GM18498 (cell line): ENCODE measurements at regions not wholly inside any gene's neighbourhood (a gene's known extent, or its start where the extent isn't known, plus 50 kb on each side); places are given as distances from the start of the nearest gene placed in this dataset.
A peak's percentile ranks its signal among the peaks of the same experiment; 100 is the strongest.
"Not testable (repeated sequence)": the region's sequence is repeated elsewhere in the genome, so short reads cannot be mapped to it uniquely, and the experiment has no call there.

Experiments
- ATAC-seq: cut with Tn5 transposase; IDR thresholded peaks from one replicate; pipeline ENCODE4 v1.9.1; 2021; ENCODE audit warnings: mild to moderate bottlenecking, moderate library complexity; ENCODE audit not compliant: unreplicated experiment

DNA sequence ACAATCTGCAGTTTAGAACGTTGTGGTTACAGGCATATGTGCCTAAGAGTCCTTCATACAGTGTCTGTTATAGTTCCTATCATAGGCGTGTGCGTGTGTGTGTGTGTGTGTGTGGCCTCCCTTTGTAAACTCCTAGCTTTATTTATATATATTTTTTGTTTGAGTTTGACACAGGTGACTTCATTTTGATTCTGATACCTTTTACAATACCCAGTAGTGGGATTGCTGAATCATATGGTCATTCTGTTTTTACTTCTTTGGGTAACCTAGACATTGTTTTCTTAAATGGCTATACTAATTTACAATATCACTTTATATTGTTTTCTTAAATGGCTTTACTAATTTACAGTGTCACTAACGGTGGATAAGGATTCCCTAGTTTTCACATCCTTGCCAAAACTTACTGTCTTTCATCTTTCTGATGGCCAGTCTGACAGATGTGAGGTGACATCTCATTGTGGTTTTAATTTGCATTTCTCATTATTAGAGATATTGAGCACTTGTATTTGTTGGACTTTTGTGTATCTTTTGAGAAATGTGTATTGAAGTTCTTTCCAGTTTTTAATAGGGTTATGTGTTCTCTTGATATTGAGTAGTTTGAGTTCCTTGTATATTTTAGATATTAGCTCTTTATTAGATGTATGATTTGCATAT is 211.1 kb upstream of the NUDT6 start:
- peak; percentile 81 for ATAC-seq

DNA sequence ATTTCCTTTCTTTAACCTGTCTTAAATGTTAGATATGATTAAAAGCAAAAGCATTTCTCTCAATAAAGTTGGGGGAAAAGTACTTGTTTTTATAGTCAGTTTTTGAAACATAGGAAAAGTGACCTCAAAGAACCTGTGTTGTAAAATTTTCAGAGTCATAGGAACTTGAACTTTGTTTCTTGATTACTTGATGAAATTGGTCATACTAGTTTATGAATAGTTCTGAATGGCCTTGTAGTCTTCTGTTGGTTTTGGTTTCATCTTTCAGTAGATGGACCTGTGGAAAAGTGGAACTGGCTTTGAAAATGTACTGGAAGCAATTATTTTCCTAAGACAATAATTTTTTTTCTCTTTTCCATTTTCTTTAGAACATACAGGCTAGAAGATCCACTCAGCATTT is 222.2 kb upstream of the NUDT6 start:
- ATAC-seq = no peak

- ATAC-seq = no peak
Observed at GRCh38 chr4:123158576-123158975, 236.2 kb upstream of the NUDT6 start.

- no peak for ATAC-seq
Observed at GRCh38 chr4:123159479-123159878, 237.1 kb upstream of the NUDT6 start.

DNA sequence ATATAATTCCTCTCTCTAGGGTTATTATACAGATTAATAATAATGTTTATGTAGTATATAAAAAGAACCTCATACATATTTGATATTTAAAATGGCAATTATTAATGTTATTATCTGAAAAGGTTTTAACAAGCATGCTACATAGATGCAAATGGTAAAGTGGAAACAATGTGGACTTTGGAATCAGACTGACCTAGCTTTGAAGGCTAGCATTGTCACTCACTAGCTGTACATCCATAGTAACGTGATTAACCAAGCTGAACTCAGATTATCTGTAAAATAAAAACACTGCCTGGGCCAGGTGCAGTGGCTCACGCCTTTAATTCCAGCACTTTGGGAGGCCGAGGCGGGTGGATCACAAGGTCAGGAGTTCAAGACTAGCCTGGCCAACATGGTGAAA is 233.7 kb upstream of the SPRY1 start:
- ATAC-seq = no peak

- no peak for ATAC-seq
Observed at GRCh38 chr4:123163501-123163900, 233.1 kb upstream of the SPRY1 start.

- ATAC-seq = no peak
Observed at GRCh38 chr4:123166023-123166422, 230.6 kb upstream of the SPRY1 start.

DNA sequence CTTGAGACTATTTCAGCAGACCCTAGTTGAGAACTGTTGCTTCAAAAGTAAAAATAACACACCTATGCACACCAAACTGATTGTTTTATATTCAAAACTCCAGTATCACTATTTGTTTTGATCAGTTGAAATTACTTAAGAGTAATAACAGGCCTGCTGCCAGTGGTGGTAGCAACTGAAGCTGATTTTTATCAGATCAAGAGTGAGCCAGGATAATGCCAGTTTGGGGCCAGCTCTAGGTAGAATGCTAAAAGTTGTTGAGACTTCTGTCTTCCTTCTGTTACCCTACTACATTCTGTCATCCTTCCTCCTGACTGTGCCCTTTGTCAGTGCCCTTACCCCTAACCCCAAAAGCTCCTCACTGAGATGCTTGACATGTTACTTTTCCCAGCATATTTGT is 228.7 kb upstream of the SPRY1 start:
- ATAC-seq = no peak

GRCh38 chr4:123168812-123169211 is 227.8 kb upstream of the SPRY1 start:
- ATAC-seq = no peak

DNA sequence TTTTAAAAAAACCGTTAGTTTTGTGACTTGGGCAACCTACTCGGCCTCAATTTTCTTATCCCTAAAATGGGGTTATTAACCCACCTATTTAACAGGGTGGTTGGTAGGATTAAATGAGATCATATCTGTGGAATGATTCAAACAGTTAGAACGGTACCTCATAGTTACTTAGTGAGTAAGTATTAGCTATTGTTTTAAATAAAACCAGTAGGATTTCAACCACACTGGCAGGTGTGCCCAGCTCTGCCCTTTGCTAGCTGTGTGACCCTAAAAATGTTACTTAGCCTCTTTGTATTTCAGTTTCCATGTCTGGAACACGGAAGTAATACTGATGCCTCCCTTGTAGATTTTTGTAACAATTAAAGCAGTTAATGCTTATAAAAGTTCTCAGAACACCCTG is 225.8 kb upstream of the SPRY1 start:
- no peak for ATAC-seq

GRCh38 chr4:123176605-123177004 is 220.0 kb upstream of the SPRY1 start:
- ATAC-seq = no peak

- no peak for ATAC-seq
Observed at GRCh38 chr4:123182289-123182688, 214.3 kb upstream of the SPRY1 start.

DNA sequence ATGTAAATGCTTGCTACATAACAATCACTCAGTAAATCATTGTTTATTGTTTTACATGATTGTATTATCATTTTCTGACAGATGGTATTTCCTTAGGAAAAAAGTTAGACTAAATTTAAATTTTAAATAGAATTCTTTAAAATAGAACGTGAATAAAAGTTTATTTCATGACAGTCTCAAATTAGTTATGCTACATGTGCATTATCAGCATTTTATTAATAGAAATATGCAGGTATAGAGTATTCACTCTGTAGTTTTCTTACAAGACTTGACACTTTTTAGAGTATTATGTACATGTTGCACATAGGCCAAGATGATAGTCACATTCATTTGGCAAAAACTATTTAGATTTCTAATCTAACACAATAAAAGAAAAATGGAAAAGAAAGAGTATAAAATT is 213.3 kb upstream of the SPRY1 start:
- no peak for ATAC-seq

GRCh38 chr4:123183754-123184153 is 212.8 kb upstream of the SPRY1 start:
- ATAC-seq = not testable (repeated sequence)

DNA sequence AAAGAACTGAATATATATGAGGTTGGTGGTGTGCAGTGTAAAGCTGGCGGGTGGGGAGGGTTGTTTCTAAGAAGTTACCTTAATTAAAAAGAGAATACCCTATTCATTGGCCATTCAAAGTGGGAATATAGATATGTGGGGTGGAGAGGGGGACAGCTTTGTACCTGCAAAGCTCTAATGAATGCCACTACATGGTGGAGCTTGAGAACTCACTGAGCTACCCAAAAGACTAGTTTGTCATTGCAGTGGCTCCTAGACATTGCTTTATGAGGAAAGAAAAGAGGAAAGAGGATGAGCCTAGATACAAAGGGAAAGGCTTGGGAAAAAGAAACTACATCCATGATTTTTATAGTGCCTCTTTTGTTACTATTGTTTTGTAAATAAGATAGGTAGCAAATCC is 209.9 kb upstream of the SPRY1 start:
- ATAC-seq = no peak

DNA sequence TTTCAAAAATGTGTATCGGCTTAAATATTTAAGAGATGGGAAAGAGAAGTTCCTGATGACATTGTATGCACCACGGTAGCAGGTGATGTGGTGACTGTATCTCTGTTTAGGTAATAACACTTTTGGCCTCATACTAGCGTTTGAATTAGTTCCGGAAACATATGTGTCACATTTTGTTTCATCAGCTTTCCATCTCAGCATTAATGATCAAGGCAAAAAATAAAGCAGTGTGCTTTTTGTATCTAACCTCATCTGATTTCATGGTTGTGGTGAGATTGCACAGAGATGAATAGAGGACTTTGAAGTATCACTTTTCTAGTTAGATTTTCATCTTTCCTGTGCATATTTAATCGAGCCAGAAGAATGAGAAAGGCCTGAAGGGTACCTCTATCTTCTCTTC is 206.4 kb upstream of the SPRY1 start:
- no peak for ATAC-seq

DNA sequence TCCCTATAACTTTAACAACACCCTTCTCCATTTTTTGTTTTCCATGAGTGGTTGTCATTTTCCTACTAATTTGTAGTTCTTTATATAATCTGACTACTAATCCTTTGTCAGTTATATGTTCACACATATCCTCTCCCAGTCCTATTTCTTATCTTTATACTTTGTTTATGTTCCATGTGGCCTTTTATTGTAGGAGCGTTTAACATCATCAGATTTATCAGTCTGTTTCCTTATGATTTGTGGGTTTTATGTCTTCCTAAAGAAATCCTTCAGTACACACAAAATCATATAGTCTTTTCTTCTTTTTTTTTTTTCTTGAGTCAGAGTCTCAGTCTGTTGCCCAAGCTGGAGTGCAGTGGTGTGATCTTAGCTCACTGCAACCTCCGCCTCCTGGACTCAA is 204.9 kb upstream of the SPRY1 start:
- ATAC-seq = no peak

- no peak for ATAC-seq
Observed at GRCh38 chr4:123193802-123194367, 202.7 kb upstream of the SPRY1 start.

- ATAC-seq = no peak
Observed at GRCh38 chr4:123198706-123199105, 197.9 kb upstream of the SPRY1 start.

GRCh38 chr4:123200051-123200940 is 196.3 kb upstream of the SPRY1 start:
- no peak for ATAC-seq

- no peak for ATAC-seq
Observed at GRCh38 chr4:123204737-123205136, 191.9 kb upstream of the SPRY1 start.

DNA sequence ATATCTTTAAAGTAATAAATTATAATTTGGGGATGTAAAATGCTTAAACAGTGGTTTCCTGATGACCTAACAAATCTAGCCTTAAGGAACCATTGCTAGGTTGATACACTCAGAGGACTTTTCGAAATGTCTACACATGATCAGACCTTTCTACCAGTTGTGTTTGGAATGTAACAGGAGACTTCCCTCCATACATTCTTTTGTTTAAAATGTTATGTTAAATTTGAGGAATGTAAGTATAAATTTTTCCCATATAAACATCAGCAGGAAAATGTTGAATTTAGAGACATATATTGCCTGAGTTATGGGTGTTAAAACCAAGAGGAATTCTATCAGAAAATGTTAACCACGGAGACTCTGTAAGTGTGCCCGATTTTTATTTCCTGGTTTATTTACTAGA is 190.6 kb upstream of the SPRY1 start:
- ATAC-seq = no peak
